ENCODE measurements at regions not wholly inside any gene's neighbourhood (a gene's known extent, or its start where the extent isn't known, plus 50 kb on each side); places are given as distances from the start of the nearest gene placed in this dataset.

DNA sequence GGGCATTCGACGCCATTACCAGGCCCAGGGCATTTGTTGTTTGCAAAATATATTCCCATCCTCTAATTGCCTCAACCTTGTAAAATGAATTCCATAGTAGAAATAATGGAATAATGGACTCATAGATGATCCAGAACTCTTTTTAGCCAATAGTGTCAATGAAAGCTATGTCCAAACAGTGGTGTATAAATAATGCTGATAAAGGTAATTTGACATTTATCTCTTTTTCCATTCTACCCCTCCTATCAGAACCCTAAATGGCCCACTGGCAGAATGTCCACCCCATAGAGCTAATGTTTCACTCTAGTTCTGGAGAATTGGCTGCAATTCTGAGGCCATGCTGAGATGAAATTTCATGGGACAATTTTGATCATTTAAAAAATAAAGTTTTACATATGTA lies 76.4 kb upstream of the DLX6 start:
- TF ChIP-seq CTCF (IDR thresholded peaks at IDR 0.05), result no peak
- no peaks in the 10 kb centered on the region for H3K27me3 ChIP-seq (ENCODE audit: low read depth)

DNA sequence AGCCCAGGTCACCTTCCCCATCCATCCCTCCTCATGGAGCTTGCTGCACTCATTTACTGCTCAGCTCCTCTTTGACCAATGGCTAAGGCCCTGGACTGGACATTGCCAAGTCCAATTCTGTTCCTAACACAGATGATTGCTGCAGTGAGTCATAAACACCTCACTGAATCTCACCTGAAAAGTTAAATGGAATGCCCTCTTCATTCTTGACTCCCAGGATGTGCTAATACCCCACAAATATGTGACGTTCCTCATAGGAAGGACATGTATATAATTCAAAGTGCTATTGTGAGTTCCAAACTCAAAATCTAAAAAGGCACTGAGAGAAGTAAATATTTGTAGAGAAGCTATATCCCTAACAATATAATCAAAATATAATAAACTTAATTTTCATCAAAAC lies 73.5 kb upstream of the DLX6 start:
- Histone ChIP-seq H3K27ac (no peak overlapping the region), H3K36me3 (no peaks in the 10 kb centered on the region), H3K9me3 (no peaks in the 10 kb centered on the region), H3K4me3 (no peak overlapping the region), H3K4me1 (no peaks in the 10 kb centered on the region), H3K27me3 (ENCODE audit: low read depth) (no peaks in the 10 kb centered on the region)
- intact Hi-C loops (cut with DNase I), result no loop called here
- TF ChIP-seq CTCF (IDR thresholded peaks at IDR 0.05), result no peak
- ATAC-seq (no peak), DNase-seq (no peak)

More for the DNA sequence above, 76.4 kb upstream of the DLX6 start:
- Histone ChIP-seq H3K36me3 (no peaks in the 10 kb centered on the region), H3K4me1 (no peaks in the 10 kb centered on the region), H3K9me3 (no peaks in the 10 kb centered on the region), H3K4me3 (no peak overlapping the region), H3K27ac (no peak overlapping the region)
- intact Hi-C loops (cut with DNase I), result no loop called here
- DNase-seq (no peak), ATAC-seq (no peak)

DNA sequence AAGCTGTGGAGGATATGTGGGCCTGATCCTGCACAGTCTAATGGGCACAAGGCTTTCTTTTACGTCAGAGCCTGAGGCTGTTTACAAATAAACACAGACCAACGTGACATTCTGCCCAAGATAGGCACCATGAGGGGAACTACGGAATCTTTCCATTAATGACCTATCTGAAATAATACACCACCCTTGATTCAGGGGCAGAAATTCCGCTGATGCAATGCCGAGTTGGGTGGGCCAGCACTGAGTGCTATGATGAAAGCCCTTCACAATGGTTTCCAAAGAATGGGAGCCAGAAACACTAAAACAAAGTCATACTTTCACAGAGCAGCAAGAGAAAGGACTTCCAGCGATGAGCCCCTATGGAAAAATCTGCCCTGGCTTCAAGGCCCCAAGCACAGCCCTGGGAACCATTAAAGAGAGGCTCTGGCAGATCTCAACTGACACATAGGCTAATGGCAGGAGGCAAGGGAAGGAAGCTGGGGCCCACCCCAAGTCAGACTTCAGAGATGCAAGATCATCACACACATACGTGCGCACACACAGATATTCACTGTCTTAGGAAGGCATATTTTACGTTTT lies 72.2 kb upstream of the DLX6 start:
- TF ChIP-seq CTCF (IDR thresholded peaks at IDR 0.05), result no peak
- ATAC-seq (no peak), DNase-seq (no peak)
- H3K36me3 ChIP-seq, result no peaks in the 10 kb centered on the region
- H3K4me3 ChIP-seq, result no peak overlapping the region
- H3K27ac ChIP-seq, result no peak overlapping the region
- H3K27me3 ChIP-seq (ENCODE audit: low read depth), result no peaks in the 10 kb centered on the region
- intact Hi-C loops (cut with DNase I), result no loop called here
- H3K9me3 ChIP-seq, result no peaks in the 10 kb centered on the region
- no peaks in the 10 kb centered on the region for H3K4me1 ChIP-seq

DNA sequence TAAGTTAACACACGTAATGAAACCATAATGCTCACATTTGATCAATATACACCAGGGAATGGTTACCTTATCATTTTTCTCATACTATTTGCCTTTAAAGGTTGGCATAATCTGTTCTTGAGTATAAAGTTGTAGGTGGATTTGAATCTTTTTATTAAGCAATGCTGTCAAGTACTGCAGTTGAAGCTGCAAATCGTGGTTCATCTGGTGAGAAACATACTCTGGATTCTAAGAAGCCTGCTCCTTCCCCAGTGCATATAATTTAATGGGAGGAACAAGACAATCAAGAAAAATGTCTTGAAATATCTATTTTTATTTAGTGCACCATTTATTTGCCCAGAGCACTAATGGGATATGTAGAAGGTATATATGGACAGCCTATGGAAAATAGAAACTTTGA lies 68.7 kb upstream of the DLX6 start:
- H3K4me1 ChIP-seq, result no peaks in the 10 kb centered on the region
- peaks cover under 1% of the 10 kb centered on the region for H3K27me3 ChIP-seq (ENCODE audit: low read depth)
- H3K4me3 ChIP-seq, result no peak overlapping the region
- no peak for ATAC-seq
- no peaks in the 10 kb centered on the region for H3K9me3 ChIP-seq
- intact Hi-C loops (cut with DNase I), result no loop called here
- no peak for DNase-seq
- H3K27ac ChIP-seq, result no peak overlapping the region
- no peak for TF ChIP-seq CTCF (IDR thresholded peaks at IDR 0.05)
- H3K36me3 ChIP-seq, result no peaks in the 10 kb centered on the region

DNA sequence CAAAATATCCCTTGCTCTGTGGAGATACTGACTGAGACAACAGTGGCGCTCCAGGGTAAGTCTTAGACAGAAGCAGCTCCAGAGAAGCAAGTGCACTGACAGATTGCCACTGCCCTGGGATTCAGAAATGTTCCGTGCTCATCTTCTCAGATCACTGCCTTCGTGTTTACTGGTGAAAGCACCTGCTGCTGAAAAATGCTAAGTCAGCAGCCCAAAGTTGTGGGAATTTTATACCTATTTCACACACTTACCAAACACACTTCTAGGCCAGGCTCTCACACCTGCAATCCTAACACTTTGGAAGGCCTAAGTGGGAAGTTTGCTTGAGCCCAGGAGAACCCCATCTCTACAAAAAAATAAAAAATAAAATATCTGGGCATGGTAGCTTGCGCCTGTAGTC lies 63.2 kb upstream of the DLX6 start:
- Histone ChIP-seq H3K9me3 (no peaks in the 10 kb centered on the region), H3K4me1 (no peaks in the 10 kb centered on the region), H3K27me3 (ENCODE audit: low read depth) (peaks cover 3% of the 10 kb centered on the region), H3K36me3 (no peaks in the 10 kb centered on the region), H3K4me3 (no peak overlapping the region), H3K27ac (no peak overlapping the region)
- intact Hi-C loops (cut with DNase I), result no loop called here
- ATAC-seq, result no peak
- no peak for TF ChIP-seq CTCF (IDR thresholded peaks at IDR 0.05)
- DNase-seq, result no peak

- Histone ChIP-seq H3K27ac (no peak overlapping the region), H3K4me3 (no peak overlapping the region), H3K36me3 (no peaks in the 10 kb centered on the region), H3K4me1 (no peaks in the 10 kb centered on the region), H3K27me3 (ENCODE audit: low read depth) (no peaks in the 10 kb centered on the region), H3K9me3 (no peaks in the 10 kb centered on the region)
- no peak for TF ChIP-seq CTCF (IDR thresholded peaks at IDR 0.05)
- DNase-seq (no peak), ATAC-seq (peak; percentile 71 to 73)
- intact Hi-C loops (cut with DNase I), result no loop called here
Observed at GRCh38 chr7:96949766-96950165, 55.6 kb upstream of the DLX6 start.
